Coronary artery (tissue), 2 donors: ENCODE measurements at regions not wholly inside any gene's neighbourhood (a gene's known extent, or its start where the extent isn't known, plus 50 kb on each side); places are given as distances from the start of the nearest gene placed in this dataset.

Experiments
- DNase-seq: peaks from one replicate; pipeline ENCODE4 v3.0.0-alpha.2; 2017; ENCODE audit warnings: low spot score
- H3K27ac ChIP-seq, 2 donors: fragments of 200-600 bp; sonication (generic); one replicate each; pipeline ENCODE4 v1.5.1; 2016 to 2019
- H3K4me3 ChIP-seq: fragments of 200-600 bp; sonication (generic); 2 replicates; pipeline ENCODE4 v1.5.1; 2016; ENCODE audit warnings: mild to moderate bottlenecking, moderate library complexity
- TF ChIP-seq, protein P1 (sequence below): fragments of 200-600 bp; sonication (generic); IDR thresholded peaks from one replicate; pipeline ENCODE4 v1.5.1; 2019; ENCODE audit warnings: antibody characterized with exemption

DNA sequence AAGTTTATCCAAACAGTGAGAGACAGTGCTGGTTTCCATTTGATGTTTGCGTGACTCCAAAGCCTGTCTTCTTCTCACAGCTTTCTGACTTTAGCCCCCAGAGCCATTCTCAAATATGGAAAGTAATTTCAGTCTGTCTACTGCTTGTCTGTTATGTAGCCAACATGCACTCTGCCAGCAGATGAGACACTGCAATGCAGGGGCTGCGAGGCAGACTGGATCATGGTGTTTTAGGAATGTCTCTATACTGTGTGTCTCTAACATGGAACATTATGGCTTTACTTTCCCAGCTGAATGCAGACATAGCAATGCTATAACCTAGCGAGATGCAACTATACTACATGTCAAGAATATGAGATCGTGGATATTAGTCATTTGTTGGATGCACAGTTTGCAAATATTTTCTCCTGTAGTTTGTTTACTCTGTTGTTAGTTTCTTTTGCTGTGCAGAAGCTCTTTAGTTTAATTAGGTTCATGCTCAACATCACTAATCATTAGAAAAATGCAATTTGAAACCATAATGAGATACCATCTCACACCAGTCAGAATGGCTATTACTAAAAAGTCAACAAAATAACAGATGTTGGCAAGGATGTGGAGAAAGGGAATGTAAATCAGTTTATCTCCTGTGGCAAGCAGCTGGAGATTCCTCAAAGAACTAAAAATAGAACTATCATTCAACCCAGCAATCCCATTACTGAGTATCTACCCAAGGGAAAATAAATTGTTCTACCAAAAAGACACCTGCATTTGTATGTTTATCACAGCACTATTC is 235.8 kb upstream of the TMTC1 start:
- DNase-seq, result no peak
- no peak overlapping the region for H3K4me3 ChIP-seq
- H3K27ac ChIP-seq, result no peak overlapping the region
- TF ChIP-seq, protein P1, sequence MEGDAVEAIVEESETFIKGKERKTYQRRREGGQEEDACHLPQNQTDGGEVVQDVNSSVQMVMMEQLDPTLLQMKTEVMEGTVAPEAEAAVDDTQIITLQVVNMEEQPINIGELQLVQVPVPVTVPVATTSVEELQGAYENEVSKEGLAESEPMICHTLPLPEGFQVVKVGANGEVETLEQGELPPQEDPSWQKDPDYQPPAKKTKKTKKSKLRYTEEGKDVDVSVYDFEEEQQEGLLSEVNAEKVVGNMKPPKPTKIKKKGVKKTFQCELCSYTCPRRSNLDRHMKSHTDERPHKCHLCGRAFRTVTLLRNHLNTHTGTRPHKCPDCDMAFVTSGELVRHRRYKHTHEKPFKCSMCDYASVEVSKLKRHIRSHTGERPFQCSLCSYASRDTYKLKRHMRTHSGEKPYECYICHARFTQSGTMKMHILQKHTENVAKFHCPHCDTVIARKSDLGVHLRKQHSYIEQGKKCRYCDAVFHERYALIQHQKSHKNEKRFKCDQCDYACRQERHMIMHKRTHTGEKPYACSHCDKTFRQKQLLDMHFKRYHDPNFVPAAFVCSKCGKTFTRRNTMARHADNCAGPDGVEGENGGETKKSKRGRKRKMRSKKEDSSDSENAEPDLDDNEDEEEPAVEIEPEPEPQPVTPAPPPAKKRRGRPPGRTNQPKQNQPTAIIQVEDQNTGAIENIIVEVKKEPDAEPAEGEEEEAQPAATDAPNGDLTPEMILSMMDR, result no peak

DNA sequence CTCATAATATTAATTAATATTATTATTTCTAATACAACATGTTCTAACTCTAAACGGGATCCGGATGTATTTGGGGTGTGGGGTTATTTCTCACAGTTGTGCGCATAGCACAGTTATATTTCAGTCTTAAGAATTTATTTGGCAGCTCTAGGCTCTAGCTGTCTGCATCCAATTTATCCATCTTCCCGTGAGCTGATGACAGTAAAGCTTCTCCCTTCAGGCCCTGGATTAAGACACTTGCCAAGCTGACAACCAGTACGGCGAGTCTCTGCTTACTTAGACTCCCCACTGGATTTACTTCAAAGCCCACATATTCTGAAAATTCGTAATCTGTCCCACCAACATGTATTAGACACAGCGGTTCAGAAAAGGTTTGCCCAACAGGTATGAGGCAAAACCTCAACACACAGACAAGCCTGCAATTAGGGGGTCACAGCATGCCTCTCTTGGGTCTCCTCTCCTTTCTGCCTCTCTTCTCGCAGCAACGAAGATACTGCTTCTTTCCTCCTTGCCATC is 232.9 kb upstream of the TMTC1 start:
- no peak for DNase-seq
- TF ChIP-seq, protein P1, result no peak
- Histone ChIP-seq H3K4me3 (no peak overlapping the region), H3K27ac (no peak overlapping the region)

DNA sequence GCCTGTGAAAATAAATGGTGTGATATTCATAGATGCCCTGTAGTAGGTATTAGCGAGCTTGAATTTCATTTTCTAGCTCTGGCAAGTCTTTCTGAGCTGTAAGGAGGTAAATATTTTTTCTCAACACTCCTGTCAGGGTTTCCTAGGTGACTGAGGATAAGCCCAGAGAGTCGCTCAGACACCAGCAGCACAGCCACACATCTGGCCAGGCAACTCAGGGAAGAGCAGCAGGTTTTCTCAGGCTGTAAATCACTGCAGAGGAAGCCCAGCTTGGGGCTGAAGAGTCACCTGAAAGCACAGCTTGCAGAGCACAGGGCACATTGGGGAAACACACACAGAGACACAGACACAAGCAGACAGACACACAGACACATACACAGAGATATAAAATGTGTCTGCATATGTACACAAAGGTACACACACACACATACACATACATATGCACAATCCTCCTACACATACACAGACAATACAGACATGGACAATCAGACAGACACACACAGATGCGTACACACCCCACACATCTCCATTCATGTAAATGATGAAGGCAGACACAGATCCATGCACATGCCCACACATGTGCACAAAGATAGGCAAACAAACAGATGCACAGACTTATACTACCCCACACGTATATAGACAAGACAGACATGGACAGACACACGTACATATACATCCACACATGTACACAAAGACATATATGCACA is 232.0 kb upstream of the TMTC1 start:
- TF ChIP-seq, protein P1, result no peak
- Histone ChIP-seq H3K4me3 (no peak overlapping the region), H3K27ac (no peak overlapping the region)
- no peak for DNase-seq

DNA sequence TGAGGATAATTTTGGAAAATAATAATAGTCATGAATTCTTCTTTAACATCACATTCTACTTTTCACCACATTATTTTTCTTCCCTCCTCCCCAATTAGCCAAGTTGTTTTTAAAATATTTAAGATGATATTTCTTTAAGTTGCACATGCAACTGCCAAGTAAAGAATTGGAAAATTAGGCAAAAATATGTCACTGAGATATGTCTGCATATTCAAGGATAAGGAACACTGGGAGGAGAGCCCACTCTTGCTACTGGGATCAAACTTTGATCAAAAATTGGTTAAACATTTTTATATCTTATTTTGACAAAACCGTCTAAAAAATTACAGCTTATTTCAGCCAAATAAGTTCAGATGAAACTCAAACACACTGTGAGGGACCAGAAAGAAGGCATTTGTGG is 231.2 kb upstream of the TMTC1 start:
- DNase-seq, result no peak
- TF ChIP-seq, protein P1, result no peak
- Histone ChIP-seq H3K27ac (no peak overlapping the region), H3K4me3 (no peak overlapping the region)

DNA sequence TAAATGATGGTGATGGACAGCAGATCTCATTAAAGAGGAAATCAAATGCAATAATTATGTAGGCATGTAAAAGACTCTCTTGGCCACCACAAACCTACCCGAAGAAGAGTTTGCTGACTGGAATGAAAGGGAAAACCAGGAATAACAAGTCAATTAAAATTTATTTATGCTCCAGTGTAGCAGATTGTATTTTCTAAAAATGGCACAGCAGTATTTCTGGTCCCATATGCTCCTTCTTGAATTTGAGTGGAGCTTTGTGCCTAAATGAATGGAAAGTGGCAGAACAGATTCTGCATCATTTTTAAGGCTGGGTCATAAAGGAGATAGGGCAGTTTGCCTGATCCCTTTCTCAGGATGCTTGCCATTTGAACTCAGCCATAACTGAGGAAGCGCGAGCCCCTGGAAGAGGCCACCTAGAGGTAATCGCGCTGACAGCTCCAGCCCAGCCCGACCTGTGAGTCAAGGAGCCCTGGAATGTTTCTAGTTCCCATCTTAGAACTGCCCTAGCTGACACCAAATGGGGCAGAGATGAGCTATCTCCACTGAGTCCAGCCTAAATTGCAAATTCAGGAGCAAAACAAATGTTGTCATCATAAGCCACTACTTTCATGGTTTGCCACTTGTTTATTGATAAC is 229.2 kb upstream of the TMTC1 start:
- H3K4me3 ChIP-seq, result no peak overlapping the region
- H3K27ac ChIP-seq, result no peak overlapping the region
- DNase-seq, result no peak
- TF ChIP-seq, protein P1, result no peak

DNA sequence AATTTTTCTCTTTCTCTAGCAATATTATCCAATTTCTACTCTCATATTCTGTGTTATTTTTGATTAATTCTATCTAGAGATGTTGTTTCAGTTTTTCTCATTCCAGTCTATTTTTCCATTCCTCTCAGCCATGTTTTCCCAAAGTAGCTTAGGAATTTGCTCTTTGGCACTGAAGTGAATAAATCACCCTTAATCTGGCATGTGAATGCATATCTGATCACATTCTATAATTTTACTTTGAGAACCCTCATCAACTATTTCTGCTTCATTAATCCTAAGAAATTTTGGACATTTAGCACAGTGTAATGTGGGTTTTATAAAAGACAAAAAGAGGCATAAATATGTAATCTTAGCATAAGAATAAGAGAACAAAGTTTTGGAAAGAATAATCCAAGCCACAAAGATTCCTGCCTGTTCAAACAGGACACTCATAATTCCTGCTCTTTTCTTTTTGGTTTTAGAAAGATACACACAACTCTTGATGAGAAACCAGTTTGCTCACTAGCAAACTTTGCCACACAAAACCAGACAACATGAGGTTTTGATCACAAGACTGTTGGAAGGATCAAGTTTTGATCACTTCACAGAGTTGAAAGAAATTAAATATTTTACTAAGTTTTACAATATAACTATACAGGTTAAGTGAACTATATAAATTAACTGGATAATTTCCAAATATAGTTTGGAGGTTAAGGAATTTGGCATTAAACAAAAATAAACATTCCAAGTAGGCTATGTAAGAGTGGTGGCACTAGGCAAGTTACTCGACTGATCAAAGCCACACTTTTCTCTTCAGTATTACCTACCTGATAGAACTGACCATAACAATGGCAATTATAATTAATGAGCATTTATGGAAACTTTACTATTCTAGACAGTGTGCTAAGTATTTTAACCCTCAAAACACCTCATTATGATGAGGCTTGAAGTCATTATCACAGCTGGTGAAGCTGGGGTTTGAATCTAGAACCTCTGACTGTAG is 226.6 kb upstream of the TMTC1 start:
- TF ChIP-seq, protein P1, result no peak
- H3K4me3 ChIP-seq, result no peak overlapping the region
- H3K27ac ChIP-seq, result peak overlapping the region; percentile 2 to 20
- no peak for DNase-seq
